Keratinocyte (primary cell): ENCODE measurements at regions not wholly inside any gene's neighbourhood (a gene's known extent, or its start where the extent isn't known, plus 50 kb on each side); places are given as distances from the start of the nearest gene placed in this dataset.

Experiments used
- EZH2 ChIP-seq: IDR thresholded peaks from one replicate; pipeline ENCODE4 v1.6.1; 2012; ENCODE audit warnings: inconsistent platforms, mild to moderate bottlenecking, low read length, moderate library complexity
- TF ChIP-seq, protein P1 (sequence below), 3 experiments: IDR thresholded peaks in 1 of 3; conservative IDR thresholded peaks in 1 of 3; optimal IDR thresholded peaks in 1 of 3; 2 replicates in 2 of 3; 3 replicates in 1 of 3; pipeline versions ENCODE3 to v1.5.1; 2011; ENCODE audit warnings: low read length in 3 of 3, mild to moderate bottlenecking in 3 of 3, moderate library complexity in 2 of 3, control low read depth in 1 of 3, inconsistent platforms in 1 of 3; ENCODE audit not compliant: insufficient read depth in 2 of 3; ENCODE audit errors: extremely low read depth in 1 of 3

DNA sequence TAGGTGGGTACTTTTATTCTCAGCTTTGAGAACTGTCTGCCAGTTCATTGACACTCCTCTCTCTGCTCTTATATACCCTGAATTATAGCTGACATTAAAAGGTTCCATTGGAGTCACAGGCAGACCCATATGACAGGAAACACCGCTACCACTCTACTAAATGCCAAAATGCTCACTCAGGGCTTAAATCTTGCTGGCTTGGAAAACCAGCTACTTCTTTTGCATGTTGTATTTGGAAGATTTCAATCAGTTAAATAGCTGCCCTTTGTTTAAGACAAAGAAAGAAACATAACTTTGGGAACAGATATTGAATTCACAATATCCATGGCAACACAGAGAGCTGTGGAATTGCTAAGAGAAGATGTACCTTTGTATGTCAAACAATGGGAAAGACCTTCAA is 876.5 kb downstream of the USP25 start:
- TF ChIP-seq, protein P1, sequence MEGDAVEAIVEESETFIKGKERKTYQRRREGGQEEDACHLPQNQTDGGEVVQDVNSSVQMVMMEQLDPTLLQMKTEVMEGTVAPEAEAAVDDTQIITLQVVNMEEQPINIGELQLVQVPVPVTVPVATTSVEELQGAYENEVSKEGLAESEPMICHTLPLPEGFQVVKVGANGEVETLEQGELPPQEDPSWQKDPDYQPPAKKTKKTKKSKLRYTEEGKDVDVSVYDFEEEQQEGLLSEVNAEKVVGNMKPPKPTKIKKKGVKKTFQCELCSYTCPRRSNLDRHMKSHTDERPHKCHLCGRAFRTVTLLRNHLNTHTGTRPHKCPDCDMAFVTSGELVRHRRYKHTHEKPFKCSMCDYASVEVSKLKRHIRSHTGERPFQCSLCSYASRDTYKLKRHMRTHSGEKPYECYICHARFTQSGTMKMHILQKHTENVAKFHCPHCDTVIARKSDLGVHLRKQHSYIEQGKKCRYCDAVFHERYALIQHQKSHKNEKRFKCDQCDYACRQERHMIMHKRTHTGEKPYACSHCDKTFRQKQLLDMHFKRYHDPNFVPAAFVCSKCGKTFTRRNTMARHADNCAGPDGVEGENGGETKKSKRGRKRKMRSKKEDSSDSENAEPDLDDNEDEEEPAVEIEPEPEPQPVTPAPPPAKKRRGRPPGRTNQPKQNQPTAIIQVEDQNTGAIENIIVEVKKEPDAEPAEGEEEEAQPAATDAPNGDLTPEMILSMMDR (optimal IDR thresholded peaks at IDR 0.05 in 1 of 3, IDR thresholded peaks at IDR 0.05 in 1 of 3, conservative IDR thresholded peaks at IDR 0.05 in 1 of 3; ENCODE audit: extremely low read depth in 1 of 3, insufficient read depth in 2 of 3, low read length in 3 of 3): no peak
- no peak for TF ChIP-seq EZH2
